ENCODE measurements at regions not wholly inside any gene's neighbourhood (a gene's known extent, or its start where the extent isn't known, plus 50 kb on each side); places are given as distances from the start of the nearest gene placed in this dataset.

DNA sequence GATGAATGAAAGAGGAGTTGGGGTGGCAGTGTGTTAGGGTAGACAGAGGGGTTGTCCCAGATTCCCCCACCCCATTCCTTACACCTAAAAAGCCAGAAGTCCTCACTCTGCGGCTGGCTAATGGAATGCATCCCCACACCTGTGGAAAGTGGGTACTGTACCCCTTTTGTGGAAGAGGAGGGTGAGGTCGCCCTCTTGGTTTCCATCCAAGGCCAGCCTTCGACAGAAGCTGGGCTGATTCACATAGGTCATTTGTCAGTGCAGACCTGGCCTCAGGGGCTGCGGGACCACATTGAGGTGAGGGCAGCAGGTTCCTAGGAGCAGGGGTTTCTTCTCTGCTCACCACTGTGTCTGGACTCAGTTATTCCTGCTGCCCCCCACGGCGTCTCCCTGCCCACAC lies 671.6 kb downstream of the MATN1 start:
- peaks cover 45% of the 10 kb centered on the region for H3K27me3 Mint-ChIP-seq (ENCODE audit: low read depth)
- TF ChIP-seq, protein P1, sequence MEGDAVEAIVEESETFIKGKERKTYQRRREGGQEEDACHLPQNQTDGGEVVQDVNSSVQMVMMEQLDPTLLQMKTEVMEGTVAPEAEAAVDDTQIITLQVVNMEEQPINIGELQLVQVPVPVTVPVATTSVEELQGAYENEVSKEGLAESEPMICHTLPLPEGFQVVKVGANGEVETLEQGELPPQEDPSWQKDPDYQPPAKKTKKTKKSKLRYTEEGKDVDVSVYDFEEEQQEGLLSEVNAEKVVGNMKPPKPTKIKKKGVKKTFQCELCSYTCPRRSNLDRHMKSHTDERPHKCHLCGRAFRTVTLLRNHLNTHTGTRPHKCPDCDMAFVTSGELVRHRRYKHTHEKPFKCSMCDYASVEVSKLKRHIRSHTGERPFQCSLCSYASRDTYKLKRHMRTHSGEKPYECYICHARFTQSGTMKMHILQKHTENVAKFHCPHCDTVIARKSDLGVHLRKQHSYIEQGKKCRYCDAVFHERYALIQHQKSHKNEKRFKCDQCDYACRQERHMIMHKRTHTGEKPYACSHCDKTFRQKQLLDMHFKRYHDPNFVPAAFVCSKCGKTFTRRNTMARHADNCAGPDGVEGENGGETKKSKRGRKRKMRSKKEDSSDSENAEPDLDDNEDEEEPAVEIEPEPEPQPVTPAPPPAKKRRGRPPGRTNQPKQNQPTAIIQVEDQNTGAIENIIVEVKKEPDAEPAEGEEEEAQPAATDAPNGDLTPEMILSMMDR (IDR thresholded peaks at IDR 0.05), result no peak
- no peaks in the 10 kb centered on the region for H3K9me3 Mint-ChIP-seq (ENCODE audit: low read depth)
- H3K4me1 Mint-ChIP-seq (ENCODE audit: low read depth), result no peaks in the 10 kb centered on the region
- no peaks in the 10 kb centered on the region for H3K36me3 Mint-ChIP-seq (ENCODE audit: low read depth)
- no peak overlapping the region for H3K27ac Mint-ChIP-seq (ENCODE audit: unreplicated experiment)
- no peak overlapping the region for H3K4me3 Mint-ChIP-seq (ENCODE audit: unreplicated experiment)
- no peak for DNase-seq (ENCODE audit: low spot score)

DNA sequence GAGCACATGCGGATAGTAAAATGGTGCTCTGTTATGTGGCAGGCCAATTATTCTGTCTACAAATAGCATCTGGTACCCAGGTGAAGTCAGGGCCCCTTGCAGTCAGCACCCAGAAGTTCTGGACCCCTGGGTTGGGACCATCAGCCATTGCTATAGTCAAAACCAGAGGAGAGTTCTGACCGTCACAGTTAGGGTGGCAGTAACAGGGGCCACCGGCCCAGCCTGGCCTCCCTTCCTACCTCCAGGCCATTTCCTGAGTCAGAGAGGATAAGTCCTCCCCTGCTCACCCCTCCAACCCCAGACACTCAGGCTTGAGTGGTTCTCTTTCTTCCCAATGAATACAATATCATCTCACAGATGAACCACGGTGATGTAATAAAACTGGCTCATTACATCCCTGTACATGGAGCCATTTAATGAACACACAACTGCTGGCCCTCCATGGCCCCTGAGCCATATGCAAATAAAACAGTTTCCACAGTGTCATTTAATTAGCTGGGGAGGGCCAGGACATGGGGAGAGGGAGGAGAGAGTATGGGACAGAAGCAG lies 673.6 kb downstream of the MATN1 start:
- no peaks in the 10 kb centered on the region for H3K4me1 Mint-ChIP-seq (ENCODE audit: low read depth)
- TF ChIP-seq, protein P1 (IDR thresholded peaks at IDR 0.05), result no peak
- H3K36me3 Mint-ChIP-seq (ENCODE audit: low read depth), result no peaks in the 10 kb centered on the region
- no peak overlapping the region for H3K4me3 Mint-ChIP-seq (ENCODE audit: unreplicated experiment)
- peaks cover 38% of the 10 kb centered on the region for H3K27me3 Mint-ChIP-seq (ENCODE audit: low read depth)
- no peak overlapping the region for H3K27ac Mint-ChIP-seq (ENCODE audit: unreplicated experiment)
- no peak for DNase-seq (ENCODE audit: low spot score)
- H3K9me3 Mint-ChIP-seq (ENCODE audit: low read depth), result no peaks in the 10 kb centered on the region

DNA sequence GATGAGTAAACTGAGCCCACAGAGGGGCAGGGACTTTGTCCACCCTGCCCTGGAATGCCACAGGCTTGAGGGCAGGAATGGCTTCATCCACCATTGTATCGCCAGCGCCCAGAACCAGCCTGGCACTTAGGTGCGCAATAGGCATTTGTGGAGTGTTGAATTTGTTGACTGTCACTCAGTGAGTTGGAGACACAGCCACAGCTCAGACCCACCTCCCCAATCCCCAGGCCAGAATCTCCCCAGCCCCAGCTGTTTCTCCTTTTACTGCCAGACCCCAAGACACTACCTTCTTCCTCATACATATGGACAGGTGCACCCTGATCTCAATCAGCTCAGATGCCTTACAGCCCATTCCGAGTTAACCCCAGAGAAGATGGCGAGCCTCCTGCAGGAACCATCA lies 674.5 kb downstream of the MATN1 start:
- Mint-ChIP-seq H3K9me3 (ENCODE audit: low read depth) (no peaks in the 10 kb centered on the region), H3K4me1 (ENCODE audit: low read depth) (no peaks in the 10 kb centered on the region), H3K4me3 (ENCODE audit: unreplicated experiment) (no peak overlapping the region), H3K36me3 (ENCODE audit: low read depth) (no peaks in the 10 kb centered on the region), H3K27ac (ENCODE audit: unreplicated experiment) (no peak overlapping the region), H3K27me3 (ENCODE audit: low read depth) (peaks cover 34% of the 10 kb centered on the region)
- peak; percentile 26 for DNase-seq (ENCODE audit: low spot score)
- TF ChIP-seq, protein P1 (IDR thresholded peaks at IDR 0.05), result no peak

DNA sequence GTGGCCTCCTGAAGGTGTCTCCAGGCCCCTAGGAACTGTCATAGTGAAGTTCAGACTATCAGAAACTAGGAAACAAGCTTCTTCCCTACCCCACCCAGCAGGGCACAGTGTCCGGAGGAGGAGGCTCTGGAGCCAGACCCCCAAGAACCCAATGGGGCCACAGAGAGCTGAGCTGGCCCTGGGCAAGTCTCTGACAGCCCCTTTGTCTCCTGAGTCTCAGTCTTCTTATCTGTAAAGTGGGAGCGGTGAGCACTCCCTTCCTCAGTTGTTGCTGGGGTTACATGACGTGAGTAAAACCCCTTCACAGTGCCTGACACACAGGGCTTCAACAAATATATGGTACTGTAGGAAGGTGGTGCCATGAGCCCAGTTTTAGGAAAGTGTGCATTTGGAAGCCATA lies 675.8 kb downstream of the MATN1 start:
- H3K4me3 Mint-ChIP-seq (ENCODE audit: unreplicated experiment), result no peak overlapping the region
- H3K36me3 Mint-ChIP-seq (ENCODE audit: low read depth), result no peaks in the 10 kb centered on the region
- H3K9me3 Mint-ChIP-seq (ENCODE audit: low read depth), result no peaks in the 10 kb centered on the region
- H3K27me3 Mint-ChIP-seq (ENCODE audit: low read depth), result peaks cover 23% of the 10 kb centered on the region
- TF ChIP-seq, protein P1 (IDR thresholded peaks at IDR 0.05), result no peak
- DNase-seq (ENCODE audit: low spot score), result no peak
- H3K27ac Mint-ChIP-seq (ENCODE audit: unreplicated experiment), result no peak overlapping the region
- H3K4me1 Mint-ChIP-seq (ENCODE audit: low read depth), result no peaks in the 10 kb centered on the region

DNA sequence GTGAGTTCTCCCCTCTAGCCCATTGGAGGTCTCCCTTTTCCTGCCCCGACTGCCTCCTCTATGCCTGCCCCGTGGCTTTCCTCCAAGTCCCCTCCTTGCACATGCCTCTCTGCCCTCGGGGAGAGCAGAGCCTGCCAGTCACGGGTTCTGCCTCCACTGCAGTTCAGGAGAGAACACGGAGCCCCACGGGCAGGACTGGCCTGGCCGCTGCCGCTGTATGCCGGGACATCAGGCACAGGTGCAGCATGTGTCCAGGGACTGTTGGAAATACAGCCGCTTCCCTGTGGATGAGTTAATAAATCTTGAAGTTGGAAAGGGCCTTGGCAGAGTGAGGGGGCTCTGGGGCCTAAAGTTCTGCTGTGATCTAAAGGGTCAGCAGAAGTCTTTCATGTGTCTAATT lies 676.6 kb downstream of the MATN1 start:
- no peak for DNase-seq (ENCODE audit: low spot score)
- H3K4me1 Mint-ChIP-seq (ENCODE audit: low read depth), result no peaks in the 10 kb centered on the region
- no peaks in the 10 kb centered on the region for H3K9me3 Mint-ChIP-seq (ENCODE audit: low read depth)
- H3K27me3 Mint-ChIP-seq (ENCODE audit: low read depth), result peaks cover 20% of the 10 kb centered on the region
- TF ChIP-seq, protein P1 (IDR thresholded peaks at IDR 0.05), result no peak
- H3K27ac Mint-ChIP-seq (ENCODE audit: unreplicated experiment), result no peak overlapping the region
- no peak overlapping the region for H3K4me3 Mint-ChIP-seq (ENCODE audit: unreplicated experiment)
- H3K36me3 Mint-ChIP-seq (ENCODE audit: low read depth), result no peaks in the 10 kb centered on the region
